Liver (tissue), 7 donors: ENCODE measurements at regions not wholly inside any gene's neighbourhood (a gene's known extent, or its start where the extent isn't known, plus 50 kb on each side); places are given as distances from the start of the nearest gene placed in this dataset.

Experiments
- DNase-seq: peaks from one replicate; pipeline ENCODE4 v3.0.0-alpha.2; 2017; ENCODE audit warnings: low spot score
- H3K27ac ChIP-seq, 2 donors: one replicate each; pipeline ENCODE4 v1.7.0; 2013; ENCODE audit warnings: inconsistent platforms in 2 of 2, low read length in 2 of 2, control low read depth in 1 of 2, low read depth in 1 of 2, mild to moderate bottlenecking in 1 of 2
- H3K27me3 ChIP-seq, 4 donors: one replicate each; pipeline versions ENCODE4 v1.6.1 to v1.7.0; 2013; ENCODE audit warnings: low read length in 3 of 4, inconsistent platforms in 1 of 4, mild to moderate bottlenecking in 1 of 4, moderate library complexity in 1 of 4; ENCODE audit not compliant: control insufficient read depth in 4 of 4, insufficient read depth in 4 of 4
- H3K36me3 ChIP-seq, 4 donors: one replicate each; pipeline versions ENCODE4 v1.6.1 to v1.7.0; 2013; ENCODE audit warnings: low read length in 3 of 4, mild to moderate bottlenecking in 3 of 4, low read depth in 1 of 4, moderate library complexity in 1 of 4; ENCODE audit not compliant: control insufficient read depth in 4 of 4, insufficient read depth in 3 of 4
- H3K4me1 ChIP-seq, 4 donors: one replicate each; pipeline versions ENCODE4 v1.6.1 to v1.7.0; 2013; ENCODE audit warnings: low read length in 3 of 4, mild to moderate bottlenecking in 3 of 4, moderate library complexity in 1 of 4; ENCODE audit not compliant: control insufficient read depth in 4 of 4, insufficient read depth in 4 of 4
- H3K4me3 ChIP-seq, 3 donors: one replicate each; pipeline versions ENCODE4 v1.6.1 to v1.7.0; 2013; ENCODE audit warnings: low read length in 3 of 3, control low read depth in 1 of 3, low read depth in 1 of 3, mild to moderate bottlenecking in 1 of 3
- H3K9ac ChIP-seq, 2 donors: one replicate each; pipeline ENCODE4 v1.7.0; 2013; ENCODE audit warnings: low read length in 2 of 2, mild to moderate bottlenecking in 2 of 2, moderate library complexity in 2 of 2, control low read depth in 1 of 2, low read depth in 1 of 2
- H3K9me3 ChIP-seq, 4 donors: one replicate each; pipeline versions ENCODE4 v1.6.1 to v1.7.0; 2013; ENCODE audit warnings: low read length in 3 of 4; ENCODE audit not compliant: control insufficient read depth in 4 of 4
- ATF3 ChIP-seq: IDR thresholded peaks from 2 replicates; pipeline ENCODE4 v1.6.1; 2016; ENCODE audit warnings: antibody characterized with exemption
- EGR1 ChIP-seq, 2 donors: IDR thresholded peaks; 2 replicates each; pipeline ENCODE4 v1.6.1; 2016 to 2018; ENCODE audit warnings: antibody characterized with exemption in 2 of 2, low read depth in 2 of 2
- FOXA1 ChIP-seq: IDR thresholded peaks from 2 replicates; pipeline ENCODE4 v1.6.1; 2016; ENCODE audit warnings: antibody characterized with exemption
- GABPA ChIP-seq, 2 donors: IDR thresholded peaks in 1 of 2; conservative IDR thresholded peaks in 1 of 2; 2 replicates each; pipeline ENCODE4 v1.6.1; 2016; ENCODE audit warnings: antibody characterized with exemption in 2 of 2, mild to moderate bottlenecking in 1 of 2, moderate library complexity in 1 of 2
- HNF4G ChIP-seq: IDR thresholded peaks from 2 replicates; pipeline ENCODE4 v1.6.1; 2016; ENCODE audit warnings: antibody characterized with exemption
- NR2F2 ChIP-seq: IDR thresholded peaks from 2 replicates; pipeline ENCODE4 v1.6.1; 2016; ENCODE audit warnings: antibody characterized with exemption
- RAD21 ChIP-seq, 2 donors: IDR thresholded peaks; 2 replicates each; pipeline ENCODE4 v1.6.1; 2016; ENCODE audit warnings: antibody characterized with exemption in 2 of 2, mild to moderate bottlenecking in 2 of 2
- REST ChIP-seq: IDR thresholded peaks from 2 replicates; pipeline ENCODE4 v1.6.1; 2016; ENCODE audit warnings: antibody characterized with exemption, mild to moderate bottlenecking
- RXRA ChIP-seq, 2 donors: IDR thresholded peaks; 2 replicates each; pipeline ENCODE4 v1.6.1; 2017 to 2018; ENCODE audit warnings: antibody characterized with exemption in 2 of 2, mild to moderate bottlenecking in 1 of 2
- SP1 ChIP-seq: IDR thresholded peaks from 2 replicates; pipeline ENCODE4 v1.6.1; 2018; ENCODE audit warnings: antibody characterized with exemption, mild to moderate bottlenecking
- TAF1 ChIP-seq: conservative IDR thresholded peaks from 2 replicates; pipeline ENCODE4 v1.6.1; 2016; ENCODE audit warnings: antibody characterized with exemption, mild to moderate bottlenecking
- YY1 ChIP-seq: IDR thresholded peaks from 2 replicates; pipeline ENCODE4 v1.6.1; 2016; ENCODE audit warnings: antibody characterized with exemption, mild to moderate bottlenecking
- WGBS: extraction: QIAGEN DNeasy Blood & Tissue Kit; methylation state at CpG from one replicate; pipeline ENCODE4 v1.1.7; 2013; 5-methylcytosine and 5-hydroxymethylcytosine counted together
- TF ChIP-seq, protein P1 (sequence below): IDR thresholded peaks from 2 replicates; pipeline ENCODE4 v1.6.1; 2016; ENCODE audit warnings: antibody characterized with exemption
- donor health status: healthy.
- donor health status: healthy.
- donor health status: healthy.
- donor health status: healthy.

- H3K9ac ChIP-seq: no peak overlapping the region
- H3K27ac ChIP-seq: no peak overlapping the region
- H3K36me3 ChIP-seq: no peaks in the 10 kb centered on the region
- H3K4me3 ChIP-seq: no peak overlapping the region
- peaks cover 0 to 2% (median 0%) of the 10 kb centered on the region in 4 donors for H3K9me3 ChIP-seq
- H3K27me3 ChIP-seq: no peaks in the 10 kb centered on the region
- H3K4me1 ChIP-seq: peaks cover 0 to 4% (median 0%) of the 10 kb centered on the region in 4 donors
- no peak for DNase-seq
- TF ChIP-seq SP1 (no peak), GABPA (IDR thresholded peaks at IDR 0.05 in 1 of 2, conservative IDR thresholded peaks at IDR 0.05 in 1 of 2) (no peak), RAD21 (IDR thresholded peaks at IDR 0.05) (peak in 1 of 2 donors; percentile 21), NR2F2 (peak; percentile 72), YY1 (no peak)
- WGBS: 59% methylated on average over 6 of the region's 6 CpGs
These were observed 67.1 kb upstream of the SMIM15 start for GRCh38 chr5:61229416-61229815.

DNA sequence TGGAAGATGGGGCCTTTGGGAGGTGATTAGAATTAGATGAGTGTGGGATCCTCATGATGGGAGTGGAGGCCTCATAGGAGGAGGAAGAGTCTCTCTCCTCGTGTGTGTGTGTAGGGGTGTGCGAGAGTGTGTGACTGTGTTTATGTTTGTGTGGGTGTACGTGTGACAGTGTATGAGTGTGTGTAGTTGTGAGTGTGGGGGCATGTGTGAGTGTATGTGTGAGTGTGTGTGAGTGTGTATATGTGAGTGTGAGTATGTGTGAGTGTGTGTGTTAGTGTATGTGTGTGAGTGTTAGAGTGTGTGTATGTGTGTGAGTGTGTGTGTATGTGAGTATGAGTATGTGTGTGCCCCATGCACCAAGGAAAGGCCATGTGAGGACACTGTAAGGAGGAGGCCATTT lies 68.2 kb upstream of the SMIM15 start:
- Histone ChIP-seq H3K4me3 (no peak overlapping the region), H3K27me3 (no peaks in the 10 kb centered on the region), H3K27ac (no peak overlapping the region), H3K9me3 (peaks cover 0 to 2% (median 0%) of the 10 kb centered on the region in 4 donors), H3K9ac (no peak overlapping the region), H3K4me1 (peaks cover 0 to 4% (median 0%) of the 10 kb centered on the region in 4 donors), H3K36me3 (no peaks in the 10 kb centered on the region)
- 91% methylated on average over 3 of the region's 3 CpGs for WGBS
- DNase-seq: no peak
- no peak for TF ChIP-seq FOXA1
- TF ChIP-seq, protein P1, sequence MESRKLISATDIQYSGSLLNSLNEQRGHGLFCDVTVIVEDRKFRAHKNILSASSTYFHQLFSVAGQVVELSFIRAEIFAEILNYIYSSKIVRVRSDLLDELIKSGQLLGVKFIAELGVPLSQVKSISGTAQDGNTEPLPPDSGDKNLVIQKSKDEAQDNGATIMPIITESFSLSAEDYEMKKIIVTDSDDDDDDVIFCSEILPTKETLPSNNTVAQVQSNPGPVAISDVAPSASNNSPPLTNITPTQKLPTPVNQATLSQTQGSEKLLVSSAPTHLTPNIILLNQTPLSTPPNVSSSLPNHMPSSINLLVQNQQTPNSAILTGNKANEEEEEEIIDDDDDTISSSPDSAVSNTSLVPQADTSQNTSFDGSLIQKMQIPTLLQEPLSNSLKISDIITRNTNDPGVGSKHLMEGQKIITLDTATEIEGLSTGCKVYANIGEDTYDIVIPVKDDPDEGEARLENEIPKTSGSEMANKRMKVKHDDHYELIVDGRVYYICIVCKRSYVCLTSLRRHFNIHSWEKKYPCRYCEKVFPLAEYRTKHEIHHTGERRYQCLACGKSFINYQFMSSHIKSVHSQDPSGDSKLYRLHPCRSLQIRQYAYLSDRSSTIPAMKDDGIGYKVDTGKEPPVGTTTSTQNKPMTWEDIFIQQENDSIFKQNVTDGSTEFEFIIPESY: no peak
- no peak for TF ChIP-seq EGR1 (IDR thresholded peaks at IDR 0.05; ENCODE audit: low read depth in 2 of 2)
- no peak for TF ChIP-seq REST
- TF ChIP-seq HNF4G: no peak

GRCh38 chr5:61231813-61232212 lies 69.5 kb upstream of the SMIM15 start:
- Histone ChIP-seq H3K4me1 (peaks cover 0 to 4% (median 0%) of the 10 kb centered on the region in 4 donors), H3K27me3 (no peaks in the 10 kb centered on the region), H3K9ac (no peak overlapping the region), H3K27ac (no peak overlapping the region), H3K36me3 (no peaks in the 10 kb centered on the region), H3K9me3 (peaks cover 0 to 2% (median 0%) of the 10 kb centered on the region in 4 donors), H3K4me3 (no peak overlapping the region)
- DNase-seq: no peak
- no peak for TF ChIP-seq RXRA (IDR thresholded peaks at IDR 0.05)
- no peak for TF ChIP-seq SP1
- TF ChIP-seq ATF3: no peak
- no peak for TF ChIP-seq NR2F2
- TF ChIP-seq EGR1 (IDR thresholded peaks at IDR 0.05; ENCODE audit: low read depth in 2 of 2): no peak
- TF ChIP-seq TAF1: no peak
